ENCODE measurements at regions not wholly inside any gene's neighbourhood (a gene's known extent, or its start where the extent isn't known, plus 50 kb on each side); places are given as distances from the start of the nearest gene placed in this dataset.

- Histone ChIP-seq H3K27me3 (ENCODE audit: control insufficient read depth in 3 of 3, insufficient read depth in 3 of 3, low read length in 3 of 3) (no peaks in the 10 kb centered on the region), H3K36me3 (ENCODE audit: control insufficient read depth in 3 of 3, insufficient read depth in 2 of 3, low read depth in 1 of 3, low read length in 3 of 3) (no peaks in the 10 kb centered on the region), H3K9me3 (ENCODE audit: control insufficient read depth in 2 of 2, insufficient read depth in 1 of 2, low read depth in 1 of 2, low read length in 1 of 2) (peaks cover 0 to 4% of the 10 kb centered on the region in 2 donors), H3K4me1 (ENCODE audit: control insufficient read depth in 3 of 3, insufficient read depth in 2 of 3, low read depth in 1 of 3, low read length in 2 of 3) (peaks cover 0 to 2% (median 0%) of the 10 kb centered on the region in 3 donors), H3K27ac (ENCODE audit: low read depth in 1 of 3, low read length in 2 of 3) (no peak overlapping the region), H3K4me3 (ENCODE audit: low read depth in 1 of 3, low read length in 3 of 3) (no peak overlapping the region)
- no peak for DNase-seq
- WGBS, 3 donors = 48 to 52% (median 50%) methylated on average over 6 of the region's 6 CpGs
- no peak for FAIRE-seq
These were observed 341.4 kb downstream of the DTWD2 start for GRCh38 chr5:118646917-118647316.

GRCh38 chr5:118637947-118638670, 350.2 kb downstream of the DTWD2 start:
- FAIRE-seq (no peak), DNase-seq (peak in 1 of 2 donors; percentile 79)
- 38 to 69% (median 52%) methylated on average over 9 of the region's 9 CpGs for WGBS, 3 donors
- Histone ChIP-seq H3K36me3 (ENCODE audit: control insufficient read depth in 3 of 3, insufficient read depth in 2 of 3, low read depth in 1 of 3, low read length in 3 of 3) (no peaks in the 10 kb centered on the region), H3K4me3 (ENCODE audit: low read depth in 1 of 3, low read length in 3 of 3) (no peak overlapping the region), H3K4me1 (ENCODE audit: control insufficient read depth in 3 of 3, insufficient read depth in 2 of 3, low read depth in 1 of 3, low read length in 2 of 3) (no peaks in the 10 kb centered on the region), H3K27me3 (ENCODE audit: control insufficient read depth in 3 of 3, insufficient read depth in 3 of 3, low read length in 3 of 3) (no peaks in the 10 kb centered on the region), H3K27ac (ENCODE audit: low read depth in 1 of 3, low read length in 2 of 3) (peak overlapping the region in 2 of 3 donors; percentile 52 to 85), H3K9me3 (ENCODE audit: control insufficient read depth in 2 of 2, insufficient read depth in 1 of 2, low read depth in 1 of 2, low read length in 1 of 2) (peaks cover 0 to 13% of the 10 kb centered on the region in 2 donors)

- Histone ChIP-seq H3K9me3 (ENCODE audit: control insufficient read depth in 2 of 2, insufficient read depth in 1 of 2, low read depth in 1 of 2, low read length in 1 of 2) (no peaks in the 10 kb centered on the region), H3K36me3 (ENCODE audit: control insufficient read depth in 3 of 3, insufficient read depth in 2 of 3, low read depth in 1 of 3, low read length in 3 of 3) (no peaks in the 10 kb centered on the region), H3K4me3 (ENCODE audit: low read depth in 1 of 3, low read length in 3 of 3) (no peak overlapping the region), H3K27me3 (ENCODE audit: control insufficient read depth in 3 of 3, insufficient read depth in 3 of 3, low read length in 3 of 3) (no peaks in the 10 kb centered on the region), H3K27ac (ENCODE audit: low read depth in 1 of 3, low read length in 2 of 3) (no peak overlapping the region), H3K4me1 (ENCODE audit: control insufficient read depth in 3 of 3, insufficient read depth in 2 of 3, low read depth in 1 of 3, low read length in 2 of 3) (no peaks in the 10 kb centered on the region)
- WGBS, 3 donors = 61 to 65% (median 62%) methylated on average over 4 of the region's 4 CpGs
- FAIRE-seq (no peak), DNase-seq (no peak)
These were observed 359.5 kb downstream of the DTWD2 start for GRCh38 chr5:118628660-118629354.

- H3K4me1 ChIP-seq (ENCODE audit: control insufficient read depth in 3 of 3, insufficient read depth in 2 of 3, low read depth in 1 of 3, low read length in 2 of 3) = no peaks in the 10 kb centered on the region
- FAIRE-seq (no peak), DNase-seq (no peak)
- H3K9me3 ChIP-seq (ENCODE audit: control insufficient read depth in 2 of 2, insufficient read depth in 1 of 2, low read depth in 1 of 2, low read length in 1 of 2) = no peaks in the 10 kb centered on the region
- H3K36me3 ChIP-seq (ENCODE audit: control insufficient read depth in 3 of 3, insufficient read depth in 2 of 3, low read depth in 1 of 3, low read length in 3 of 3) = no peaks in the 10 kb centered on the region
- no peak overlapping the region for H3K27ac ChIP-seq (ENCODE audit: low read depth in 1 of 3, low read length in 2 of 3)
- no peak overlapping the region for H3K4me3 ChIP-seq (ENCODE audit: low read depth in 1 of 3, low read length in 3 of 3)
- WGBS, 3 donors = 40 to 52% (median 43%) methylated on average over 2 of the region's 2 CpGs
- no peaks in the 10 kb centered on the region for H3K27me3 ChIP-seq (ENCODE audit: control insufficient read depth in 3 of 3, insufficient read depth in 3 of 3, low read length in 3 of 3)
These were observed 368.1 kb downstream of the DTWD2 start for GRCh38 chr5:118620233-118620632.

GRCh38 chr5:118619823-118620222, 368.5 kb downstream of the DTWD2 start:
- Histone ChIP-seq H3K4me1 (ENCODE audit: control insufficient read depth in 3 of 3, insufficient read depth in 2 of 3, low read depth in 1 of 3, low read length in 2 of 3) (no peaks in the 10 kb centered on the region), H3K27ac (ENCODE audit: low read depth in 1 of 3, low read length in 2 of 3) (no peak overlapping the region), H3K36me3 (ENCODE audit: control insufficient read depth in 3 of 3, insufficient read depth in 2 of 3, low read depth in 1 of 3, low read length in 3 of 3) (no peaks in the 10 kb centered on the region), H3K4me3 (ENCODE audit: low read depth in 1 of 3, low read length in 3 of 3) (no peak overlapping the region), H3K27me3 (ENCODE audit: control insufficient read depth in 3 of 3, insufficient read depth in 3 of 3, low read length in 3 of 3) (no peaks in the 10 kb centered on the region), H3K9me3 (ENCODE audit: control insufficient read depth in 2 of 2, insufficient read depth in 1 of 2, low read depth in 1 of 2, low read length in 1 of 2) (no peaks in the 10 kb centered on the region)
- WGBS, 3 donors = 24 to 35% (median 31%) methylated on average over 3 of the region's 3 CpGs
- no peak for FAIRE-seq
- no peak for DNase-seq

GRCh38 chr5:118616281-118616680, 372.1 kb downstream of the DTWD2 start:
- no peaks in the 10 kb centered on the region for H3K36me3 ChIP-seq (ENCODE audit: control insufficient read depth in 3 of 3, insufficient read depth in 2 of 3, low read depth in 1 of 3, low read length in 3 of 3)
- 48 to 80% (median 50%) methylated on average over 2 of the region's 2 CpGs for WGBS, 3 donors
- DNase-seq = no peak
- FAIRE-seq = no peak
- H3K27me3 ChIP-seq (ENCODE audit: control insufficient read depth in 3 of 3, insufficient read depth in 3 of 3, low read length in 3 of 3) = no peaks in the 10 kb centered on the region
- H3K27ac ChIP-seq (ENCODE audit: low read depth in 1 of 3, low read length in 2 of 3) = no peak overlapping the region
- H3K4me1 ChIP-seq (ENCODE audit: control insufficient read depth in 3 of 3, insufficient read depth in 2 of 3, low read depth in 1 of 3, low read length in 2 of 3) = no peaks in the 10 kb centered on the region
- no peaks in the 10 kb centered on the region for H3K9me3 ChIP-seq (ENCODE audit: control insufficient read depth in 2 of 2, insufficient read depth in 1 of 2, low read depth in 1 of 2, low read length in 1 of 2)
- H3K4me3 ChIP-seq (ENCODE audit: low read depth in 1 of 3, low read length in 3 of 3) = no peak overlapping the region

GRCh38 chr5:118614731-118615456, 373.5 kb downstream of the DTWD2 start:
- WGBS, 3 donors = 49 to 57% (median 54%) methylated on average over 9 of the region's 9 CpGs
- no peak for FAIRE-seq
- H3K9me3 ChIP-seq (ENCODE audit: control insufficient read depth in 2 of 2, insufficient read depth in 1 of 2, low read depth in 1 of 2, low read length in 1 of 2) = no peaks in the 10 kb centered on the region
- no peak overlapping the region for H3K4me3 ChIP-seq (ENCODE audit: low read depth in 1 of 3, low read length in 3 of 3)
- no peaks in the 10 kb centered on the region for H3K4me1 ChIP-seq (ENCODE audit: control insufficient read depth in 3 of 3, insufficient read depth in 2 of 3, low read depth in 1 of 3, low read length in 2 of 3)
- H3K27me3 ChIP-seq (ENCODE audit: control insufficient read depth in 3 of 3, insufficient read depth in 3 of 3, low read length in 3 of 3) = no peaks in the 10 kb centered on the region
- no peak overlapping the region for H3K27ac ChIP-seq (ENCODE audit: low read depth in 1 of 3, low read length in 2 of 3)
- no peaks in the 10 kb centered on the region for H3K36me3 ChIP-seq (ENCODE audit: control insufficient read depth in 3 of 3, insufficient read depth in 2 of 3, low read depth in 1 of 3, low read length in 3 of 3)
- no peak for DNase-seq

- DNase-seq = peak; percentile 21 to 33
- no peak for FAIRE-seq
These were observed 376.9 kb downstream of the DTWD2 start for GRCh38 chr5:118611332-118611945.

More at GRCh38 chr5:118611332-118611945, 376.9 kb downstream of the DTWD2 start:
- no peaks in the 10 kb centered on the region for H3K4me1 ChIP-seq (ENCODE audit: control insufficient read depth in 3 of 3, insufficient read depth in 2 of 3, low read depth in 1 of 3, low read length in 2 of 3)
- H3K27ac ChIP-seq (ENCODE audit: low read depth in 1 of 3, low read length in 2 of 3) = no peak overlapping the region
- no peaks in the 10 kb centered on the region for H3K9me3 ChIP-seq (ENCODE audit: control insufficient read depth in 2 of 2, insufficient read depth in 1 of 2, low read depth in 1 of 2, low read length in 1 of 2)
- H3K4me3 ChIP-seq (ENCODE audit: low read depth in 1 of 3, low read length in 3 of 3) = no peak overlapping the region
- H3K27me3 ChIP-seq (ENCODE audit: control insufficient read depth in 3 of 3, insufficient read depth in 3 of 3, low read length in 3 of 3) = no peaks in the 10 kb centered on the region
- WGBS, 3 donors = 80 to 88% (median 87%) methylated on average over 5 of the region's 5 CpGs
- H3K36me3 ChIP-seq (ENCODE audit: control insufficient read depth in 3 of 3, insufficient read depth in 2 of 3, low read depth in 1 of 3, low read length in 3 of 3) = no peaks in the 10 kb centered on the region
